Neural cell (in vitro differentiated cells): ENCODE measurements at regions not wholly inside any gene's neighbourhood (a gene's known extent, or its start where the extent isn't known, plus 50 kb on each side); places are given as distances from the start of the nearest gene placed in this dataset.

ENCODE experiments used
- CTCF ChIP-seq: fragments of 450-650 bp; IDR thresholded peaks from 2 replicates; pipeline ENCODE4 v1.5.1; 2014; ENCODE audit warnings: antibody characterized with exemption, mild to moderate bottlenecking, moderate library complexity; ENCODE audit not compliant: poor library complexity, severe bottlenecking
- SMC3 ChIP-seq: fragments of 450-650 bp; conservative IDR thresholded peaks from 2 replicates; pipeline ENCODE4 v1.6.1; 2014; ENCODE audit warnings: antibody characterized with exemption, mild to moderate bottlenecking, moderate library complexity; ENCODE audit not compliant: poor library complexity

- no peak for TF ChIP-seq SMC3
- TF ChIP-seq CTCF, result no peak
Measured at GRCh38 chr5:159412284-159413046, 82.2 kb upstream of the IL12B start.
